Spleen (tissue), 7 donors: ENCODE measurements at regions not wholly inside any gene's neighbourhood (a gene's known extent, or its start where the extent isn't known, plus 50 kb on each side); places are given as distances from the start of the nearest gene placed in this dataset.

Source experiments
- CTCF ChIP-seq, 11 experiments: fragments of 200-600 bp in 7 of 11; fragments of 450-650 bp in 4 of 11; sonication (generic) in 4 of 11; IDR thresholded peaks in 8 of 11; conservative IDR thresholded peaks in 3 of 11; 1 replicate in 7 of 11; 2 replicates in 4 of 11; pipeline versions ENCODE4 v1.4.0 to v1.8.0; 2016 to 2021; ENCODE audit warnings: antibody characterized with exemption in 11 of 11, inconsistent platforms in 4 of 11, mild to moderate bottlenecking in 1 of 11
- POLR2AphosphoS5 ChIP-seq, 3 donors: sonication (generic); formaldehyde crosslinking; IDR thresholded peaks; one replicate each; pipeline ENCODE4 v1.5.1; 2017; ENCODE audit warnings: antibody characterized with exemption in 3 of 3
- donor health status: DM: no; HTN: no; CAD: no; lungs with moderate emphysema.
- donor health status: DM: no; HTN: no; CAD: no.
- donor health status: DM: no; HTN: no; CAD: no.

GRCh38 chr5:162466011-162466410 is 398.4 kb downstream of the GABRG2 start:
- TF ChIP-seq CTCF (IDR thresholded peaks at IDR 0.05 in 8 of 11, conservative IDR thresholded peaks at IDR 0.05 in 3 of 11) (no peak), POLR2AphosphoS5 (IDR thresholded peaks at IDR 0.05) (no peak)
